ENCODE measurements at regions not wholly inside any gene's neighbourhood (a gene's known extent, or its start where the extent isn't known, plus 50 kb on each side); places are given as distances from the start of the nearest gene placed in this dataset.
"Not testable (repeated sequence)": the region's sequence is repeated elsewhere in the genome, so short reads cannot be mapped to it uniquely, and the experiment has no call there.

DNA sequence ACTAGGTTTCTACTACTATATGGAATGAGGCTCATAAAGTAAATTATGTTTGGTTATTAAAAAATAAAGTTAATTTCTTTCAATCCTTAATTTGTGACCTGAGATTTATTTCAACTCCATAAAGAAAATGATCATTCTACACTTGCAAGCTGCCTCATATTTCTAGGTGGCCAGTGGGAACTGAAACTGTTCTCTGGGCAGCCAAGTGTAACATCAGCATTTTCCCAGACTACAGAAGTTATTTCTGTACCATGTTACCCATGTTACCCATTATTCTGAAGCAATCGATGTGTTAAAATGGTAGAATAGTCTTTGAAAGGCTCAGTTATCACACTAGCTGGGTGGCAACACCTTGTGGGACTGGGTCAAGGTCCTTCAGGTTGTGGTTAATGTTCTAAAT, 139.3 kb upstream of the FBXO11 start:
- FAIRE-seq = no peak

- FAIRE-seq = no peak
Observed at GRCh38 chr2:48048476-48049171, 142.3 kb upstream of the FBXO11 start.

- no peak for FAIRE-seq
Observed at GRCh38 chr2:48049371-48049770, 143.1 kb upstream of the FBXO11 start.

DNA sequence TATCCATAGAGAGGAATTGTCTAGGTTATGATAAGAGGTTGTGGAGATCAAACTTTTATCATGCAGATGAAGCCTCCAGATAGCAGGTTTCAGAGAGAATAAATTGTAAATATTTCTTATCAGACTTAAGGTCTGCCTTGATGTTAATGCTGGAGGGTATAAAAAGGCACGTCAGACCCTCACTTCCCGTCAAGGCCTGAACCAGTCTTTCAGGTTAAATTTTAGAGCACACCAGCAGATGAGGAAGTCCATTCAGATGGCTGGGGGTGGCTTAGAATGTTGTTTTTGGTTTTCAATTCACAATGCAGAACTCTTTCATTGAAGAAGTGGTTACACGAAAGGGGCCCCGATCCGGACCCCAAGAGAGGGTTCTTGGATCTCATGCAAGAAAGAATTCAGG, 144.4 kb upstream of the FBXO11 start:
- no peak for FAIRE-seq

- FAIRE-seq = no peak
Observed at GRCh38 chr2:48059975-48060374, 153.7 kb upstream of the FBXO11 start.

- FAIRE-seq = not testable (repeated sequence)
Observed at GRCh38 chr2:48061656-48062055, 155.4 kb upstream of the FBXO11 start.

GRCh38 chr2:48065096-48065495, 158.8 kb upstream of the FBXO11 start:
- no peak for FAIRE-seq

DNA sequence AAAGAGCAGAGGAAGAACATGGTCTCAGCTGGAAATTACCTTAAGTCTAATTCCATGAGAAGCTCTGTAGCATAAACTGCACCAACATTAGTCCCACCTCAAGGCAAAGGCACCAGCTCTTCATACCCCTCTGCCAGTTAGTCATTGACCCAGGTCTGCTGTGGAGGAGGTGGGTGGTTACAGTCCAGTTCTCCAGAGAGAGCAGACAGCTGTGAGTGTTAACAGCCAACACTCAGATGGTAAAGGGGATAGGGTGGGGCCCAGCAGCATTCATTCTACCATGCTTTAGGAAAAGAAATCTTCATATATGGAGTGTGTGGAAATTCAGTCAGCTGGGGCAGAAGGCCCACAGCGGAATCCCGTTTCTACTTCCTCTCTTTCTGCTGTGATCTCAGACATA, 159.7 kb upstream of the FBXO11 start:
- FAIRE-seq = no peak

- no peak for FAIRE-seq
Observed at GRCh38 chr2:48069769-48070168, 163.5 kb upstream of the FBXO11 start.

- no peak for FAIRE-seq
Observed at GRCh38 chr2:48070415-48070814, 164.1 kb upstream of the FBXO11 start.

DNA sequence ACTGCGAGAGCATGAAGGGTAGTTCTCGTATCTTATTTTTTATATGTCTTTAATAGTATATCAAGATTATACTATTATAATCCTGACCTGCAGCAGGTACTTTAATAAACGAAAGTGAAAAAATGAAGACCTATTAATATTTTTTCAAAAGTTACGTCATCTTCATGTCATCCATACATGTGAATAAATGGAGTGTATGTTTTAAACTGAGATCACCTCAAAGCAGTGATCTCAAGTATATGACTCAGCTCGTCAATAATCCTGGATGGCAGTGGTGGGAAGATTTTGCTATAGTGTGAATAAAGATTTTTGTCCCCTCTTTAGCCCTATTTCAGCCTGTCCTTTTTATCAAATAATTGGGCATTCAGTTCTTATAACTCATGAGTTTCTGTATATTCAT, 166.3 kb upstream of the FBXO11 start:
- FAIRE-seq = no peak

GRCh38 chr2:48075631-48076030, 169.3 kb upstream of the FBXO11 start:
- no peak for FAIRE-seq

GRCh38 chr2:48080534-48081316, 174.4 kb upstream of the FBXO11 start:
- FAIRE-seq = no peak

GRCh38 chr2:48081317-48081628, 175.0 kb upstream of the FBXO11 start:
- FAIRE-seq = no peak

DNA sequence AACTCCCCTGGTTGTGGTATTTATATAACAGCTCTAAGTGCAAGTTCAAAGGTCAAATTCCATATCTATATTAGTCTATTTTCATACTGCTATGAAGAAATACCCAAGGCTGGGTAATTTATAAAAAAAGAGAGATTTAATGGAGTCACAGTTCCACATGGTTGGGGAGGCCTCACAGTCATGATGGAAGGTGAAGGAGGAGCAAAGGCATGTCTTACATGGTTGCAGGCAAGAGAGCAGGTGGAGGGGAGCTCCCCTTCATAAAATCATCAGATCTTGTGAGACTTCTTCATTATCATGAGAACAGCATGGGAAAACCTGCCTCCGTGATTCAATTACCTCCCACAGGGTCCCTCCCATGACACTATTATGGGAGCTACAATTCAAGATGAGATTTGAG, 179.6 kb upstream of the FBXO11 start:
- no peak for FAIRE-seq

- no peak for FAIRE-seq
Observed at GRCh38 chr2:48088994-48089393, 182.7 kb upstream of the FBXO11 start.

DNA sequence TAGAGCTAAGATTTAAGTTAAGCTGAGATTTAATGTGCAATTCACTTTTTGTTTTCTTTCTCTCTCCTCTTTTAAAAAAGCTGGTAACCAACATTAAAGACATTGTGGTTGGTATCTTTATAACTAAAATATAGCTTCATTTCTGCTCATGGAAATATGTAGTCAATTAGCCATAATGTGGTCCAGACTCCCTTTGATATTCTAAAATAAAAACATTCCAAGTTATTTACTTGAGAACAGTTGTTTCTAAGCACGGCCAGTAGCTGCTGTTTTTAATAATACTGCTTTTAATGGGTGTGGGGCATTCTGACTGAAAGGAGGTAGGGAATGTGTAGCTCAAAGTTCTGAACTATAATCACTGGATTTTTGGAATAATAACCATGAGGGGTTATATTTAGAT, 183.3 kb upstream of the FBXO11 start:
- no peak for FAIRE-seq

DNA sequence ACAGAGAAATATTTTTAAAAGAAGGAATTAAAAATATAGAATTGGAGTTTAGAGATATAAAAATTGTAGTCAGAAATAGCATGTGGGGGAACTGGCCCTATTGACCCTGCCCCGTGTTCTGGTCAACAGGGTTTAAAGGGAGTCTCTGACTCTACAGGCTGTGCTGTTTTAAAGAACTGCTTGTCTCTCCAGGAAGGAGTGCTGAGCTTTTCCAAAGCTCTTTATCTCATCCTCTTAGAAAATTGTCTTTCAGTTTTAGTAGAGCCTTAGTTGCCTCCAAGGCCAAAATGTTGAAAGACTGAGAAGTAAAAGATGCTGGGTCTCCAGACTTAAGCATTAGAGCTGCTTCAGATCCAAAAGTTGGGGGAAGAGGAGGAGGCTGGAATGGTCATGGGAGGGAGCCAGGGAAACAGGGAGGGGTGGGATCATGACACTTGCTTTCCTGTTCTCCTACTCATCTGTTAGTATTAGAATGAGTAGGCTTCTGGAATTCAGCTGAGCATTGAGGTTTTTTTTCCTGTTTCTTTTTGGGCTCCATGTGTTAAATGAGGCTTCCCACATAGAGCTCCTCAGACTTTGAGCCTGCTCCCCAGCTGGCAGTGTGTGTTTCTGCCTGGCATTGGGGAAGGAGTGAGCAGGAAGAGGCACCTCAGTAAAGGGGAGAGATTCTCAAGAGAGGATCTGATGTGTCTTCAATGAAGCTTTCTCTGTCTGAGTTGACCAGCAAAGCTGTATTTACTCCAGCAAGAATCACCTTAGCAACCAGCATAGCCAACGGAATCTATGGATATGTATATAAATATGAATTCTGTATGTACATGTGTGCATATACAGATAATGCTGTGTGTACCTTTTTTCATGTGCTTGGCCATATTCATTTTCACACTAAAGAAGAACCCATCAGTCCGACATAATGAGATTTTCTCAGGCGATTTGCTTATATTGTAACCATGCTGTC, 186.8 kb upstream of the FBXO11 start:
- FAIRE-seq = no peak

GRCh38 chr2:48096765-48097164, 190.5 kb upstream of the FBXO11 start:
- FAIRE-seq = not testable (repeated sequence)

GRCh38 chr2:48098539-48098938, 192.2 kb upstream of the FBXO11 start:
- no peak for FAIRE-seq

DNA sequence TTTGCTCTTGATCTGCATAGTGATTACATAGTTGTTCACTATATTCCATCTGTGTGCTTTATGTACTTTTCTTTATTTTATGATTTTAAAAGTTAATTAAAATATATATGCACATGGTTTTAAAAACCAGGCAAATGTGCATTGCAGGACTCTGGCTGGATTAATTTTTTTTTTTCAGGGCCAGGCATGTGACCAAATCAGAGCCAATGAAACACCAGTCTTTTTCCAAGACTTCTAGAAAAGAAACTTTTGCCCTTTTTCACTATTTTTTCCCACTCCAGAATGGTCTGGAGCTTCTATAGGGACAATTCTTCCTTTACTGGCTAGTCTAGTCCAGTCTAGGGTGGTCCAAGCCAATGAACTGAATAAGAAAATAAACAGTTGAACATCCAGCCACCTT, 198.1 kb upstream of the FBXO11 start:
- FAIRE-seq = no peak

- no peak for FAIRE-seq
Observed at GRCh38 chr2:48105848-48106247, 199.6 kb upstream of the FBXO11 start.

DNA sequence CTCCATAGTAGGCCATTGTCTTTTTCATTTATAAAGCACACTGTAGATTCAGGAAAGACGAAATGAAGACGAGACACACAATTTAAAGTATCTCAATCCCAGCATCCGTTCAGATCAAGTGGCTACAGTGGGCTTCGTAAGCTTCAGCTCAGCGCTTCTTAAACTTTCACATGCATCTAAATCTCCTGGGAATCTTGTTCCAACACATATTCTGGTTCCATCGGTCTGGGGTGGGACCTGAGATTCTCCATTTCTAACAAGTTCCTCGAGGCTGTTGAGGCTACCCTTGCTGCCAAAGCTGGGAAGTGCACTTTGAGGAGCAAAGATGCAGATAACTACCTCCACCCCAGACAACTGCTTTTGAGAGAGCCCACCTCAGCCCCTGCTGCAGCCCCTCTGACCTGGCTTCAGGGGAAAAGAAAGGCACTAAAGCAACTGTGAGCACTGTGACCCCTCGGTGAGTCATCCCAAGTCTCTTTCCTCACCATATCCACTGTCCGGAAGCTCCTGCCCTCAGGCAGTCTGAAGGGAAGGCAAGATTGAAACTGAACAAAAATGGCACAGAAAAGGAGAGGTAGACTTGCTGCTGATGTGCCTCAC, 201.1 kb upstream of the FBXO11 start:
- no peak for FAIRE-seq
